ENCODE measurements at regions not wholly inside any gene's neighbourhood (a gene's known extent, or its start where the extent isn't known, plus 50 kb on each side); places are given as distances from the start of the nearest gene placed in this dataset.

DNA sequence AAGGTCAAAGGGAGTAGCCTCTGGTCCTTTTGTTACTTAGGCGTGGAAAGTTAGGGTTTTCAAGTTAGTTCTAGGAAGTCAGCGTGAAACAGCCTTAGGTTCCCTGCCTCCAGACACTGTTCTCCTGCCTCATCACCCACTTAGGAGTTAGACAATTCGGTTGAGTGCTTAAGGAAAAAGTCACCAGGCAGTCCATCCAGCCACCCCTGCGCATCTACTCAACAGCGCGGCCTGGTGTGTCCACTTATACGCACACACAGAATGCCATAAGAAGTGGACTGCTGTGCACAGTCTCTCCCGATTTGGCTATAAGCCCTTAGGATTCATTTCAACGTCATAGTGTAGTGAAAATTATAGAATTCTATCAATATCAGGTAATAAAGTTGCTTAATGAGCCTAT is 470.8 kb upstream of the TNP1 start:
- no peak overlapping the region for H3K4me3 ChIP-seq (ENCODE audit: low read length)
- no peak for DNase-seq (ENCODE audit: low read depth)
- TF ChIP-seq CTCF (conservative IDR thresholded peaks at IDR 0.05; ENCODE audit: low read depth, low read length), result no peak

- no peak for DNase-seq (ENCODE audit: low read depth)
- TF ChIP-seq CTCF (conservative IDR thresholded peaks at IDR 0.05; ENCODE audit: low read depth, low read length), result no peak
- H3K4me3 ChIP-seq (ENCODE audit: low read length), result no peak overlapping the region
Observed at GRCh38 chr2:217329023-217329431, 469.2 kb upstream of the TNP1 start.

DNA sequence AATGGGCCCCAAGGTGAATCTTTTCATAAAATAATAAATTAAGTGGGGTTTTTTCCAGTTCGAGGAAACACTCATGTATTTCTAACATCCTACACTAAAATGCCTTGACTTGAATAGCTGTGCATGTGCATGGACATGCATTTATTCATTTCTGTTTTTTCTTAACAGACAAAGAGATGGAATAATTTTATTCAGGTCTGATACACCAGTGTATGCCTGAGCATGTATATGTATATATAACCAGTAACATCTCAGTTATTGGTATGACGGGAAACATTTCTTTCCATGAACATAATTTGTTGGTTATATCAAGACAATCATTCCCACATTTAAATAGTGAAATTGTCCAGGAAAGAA is 468.7 kb upstream of the TNP1 start:
- no peak overlapping the region for H3K4me3 ChIP-seq (ENCODE audit: low read length)
- DNase-seq (ENCODE audit: low read depth), result no peak
- no peak for TF ChIP-seq CTCF (conservative IDR thresholded peaks at IDR 0.05; ENCODE audit: low read depth, low read length)

- DNase-seq (ENCODE audit: low read depth), result no peak
- TF ChIP-seq CTCF (conservative IDR thresholded peaks at IDR 0.05; ENCODE audit: low read depth, low read length), result no peak
- H3K4me3 ChIP-seq (ENCODE audit: low read length), result no peak overlapping the region
Observed at GRCh38 chr2:217327953-217328621, 468.2 kb upstream of the TNP1 start.

DNA sequence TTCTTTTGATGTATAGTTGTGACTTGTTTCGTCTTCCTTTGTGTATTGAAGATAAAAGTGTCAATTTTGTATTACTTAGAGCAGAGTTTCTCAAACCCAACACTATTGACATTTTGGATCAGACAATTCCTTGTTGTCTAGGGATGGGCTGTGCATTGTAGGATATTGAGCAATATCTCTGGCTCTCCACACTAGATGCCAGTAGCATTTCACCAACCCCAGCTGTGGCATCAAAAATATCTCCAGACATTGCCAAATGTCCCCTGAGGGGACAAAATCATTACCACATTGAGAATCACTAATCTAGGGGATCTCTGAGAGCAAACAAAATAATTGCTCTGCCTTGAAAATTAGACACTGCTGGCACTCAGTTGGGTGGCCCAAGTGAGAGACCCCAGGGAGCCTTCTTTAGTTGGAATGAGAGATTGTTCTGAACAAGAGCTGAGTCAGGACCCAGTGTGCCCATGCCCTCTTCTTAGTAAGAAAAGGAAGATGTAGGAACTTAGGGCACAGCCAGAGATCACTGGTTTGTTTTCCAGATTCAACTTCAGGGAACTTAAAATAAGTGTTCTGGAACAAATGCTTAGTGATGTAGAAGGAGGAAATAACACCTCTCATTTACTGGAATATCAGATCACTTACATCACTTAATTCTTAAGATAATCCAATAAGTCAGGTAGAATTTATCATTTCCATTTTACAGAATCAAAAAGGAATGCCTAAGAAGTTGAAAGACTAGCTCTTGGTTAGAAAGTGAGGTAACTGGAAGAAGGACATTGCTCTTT is 466.6 kb upstream of the TNP1 start:
- no peak overlapping the region for H3K4me3 ChIP-seq (ENCODE audit: low read length)
- TF ChIP-seq CTCF (conservative IDR thresholded peaks at IDR 0.05; ENCODE audit: low read depth, low read length), result no peak
- DNase-seq (ENCODE audit: low read depth), result no peak

DNA sequence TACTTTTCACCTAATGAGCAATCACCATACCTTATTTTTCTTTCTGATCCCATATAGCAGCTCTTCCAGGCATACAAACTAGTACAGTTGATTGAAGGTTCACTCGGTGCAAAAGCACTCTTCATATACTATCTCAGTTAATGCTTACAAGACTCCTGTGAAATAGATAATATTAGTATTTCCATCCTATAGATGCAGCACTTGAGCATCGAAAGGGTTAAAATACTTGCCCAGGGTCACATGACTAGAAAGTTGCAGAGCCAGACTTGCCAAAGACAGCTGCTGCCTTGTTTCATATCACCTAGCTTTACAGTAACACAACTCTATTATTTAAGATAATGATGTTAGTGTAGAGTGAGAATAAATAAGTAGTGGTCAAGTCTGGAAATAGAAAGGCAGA is 466.0 kb upstream of the TNP1 start:
- H3K4me3 ChIP-seq (ENCODE audit: low read length), result no peak overlapping the region
- DNase-seq (ENCODE audit: low read depth), result no peak
- TF ChIP-seq CTCF (conservative IDR thresholded peaks at IDR 0.05; ENCODE audit: low read depth, low read length), result no peak

DNA sequence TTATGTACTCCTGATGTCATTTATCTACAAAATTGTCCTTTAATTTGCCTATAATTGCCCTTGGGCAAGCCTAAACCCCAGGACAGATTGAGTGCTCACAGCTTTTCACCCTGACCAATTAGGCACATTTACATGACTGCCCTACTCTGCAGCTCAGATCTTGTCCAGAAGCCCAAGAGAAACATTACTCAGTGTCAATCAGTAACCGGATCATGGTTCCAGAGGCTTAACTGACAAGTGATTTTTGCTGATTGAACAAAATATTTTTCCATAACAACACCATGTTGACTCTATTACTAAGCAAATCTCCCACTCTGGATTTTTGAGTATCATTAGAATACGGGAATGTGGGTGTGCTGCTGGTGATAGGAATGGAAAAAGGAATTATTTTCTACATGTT is 465.4 kb upstream of the TNP1 start:
- no peak for TF ChIP-seq CTCF (conservative IDR thresholded peaks at IDR 0.05; ENCODE audit: low read depth, low read length)
- H3K4me3 ChIP-seq (ENCODE audit: low read length), result no peak overlapping the region
- no peak for DNase-seq (ENCODE audit: low read depth)

Data from retinal pigment epithelial cell (primary cell).